ENCODE measurements at regions not wholly inside any gene's neighbourhood (a gene's known extent, or its start where the extent isn't known, plus 50 kb on each side); places are given as distances from the start of the nearest gene placed in this dataset.

GRCh38 chr6:132089173-132089572, 138.0 kb upstream of the CCN2 start:
- H3K27me3 ChIP-seq (ENCODE audit: insufficient read depth), result no peaks in the 10 kb centered on the region
- H3K4me2 ChIP-seq, result no peak overlapping the region
- no peak overlapping the region for H2AFZ ChIP-seq (ENCODE audit: low read depth)
- peaks cover 24% of the 10 kb centered on the region for H3F3A ChIP-seq (replicated peaks; ENCODE audit: insufficient read depth)
- no peak overlapping the region for H3K4me3 ChIP-seq (ENCODE audit: low read depth in 2 of 2, low read length in 1 of 2)
- no peak overlapping the region for H3K27ac ChIP-seq (ENCODE audit: low read depth in 2 of 2, low read length in 1 of 2)
- no peak overlapping the region for H3K9ac ChIP-seq
- no peak for DNase-seq
- H3K79me2 ChIP-seq (ENCODE audit: insufficient read depth), result no peaks in the 10 kb centered on the region
- 59% methylated on average over 2 of the region's 2 CpGs for WGBS (ENCODE audit: low lambda C conversion rate)
- ChIA-PET CTCF (no interaction called here), POLR2A (no interaction called here)
- TF ChIP-seq TAF1 (IDR thresholded peaks at IDR 0.05; ENCODE audit: borderline replicate concordance, low read depth, low read length), result no peak
- TF ChIP-seq NRF1 (IDR thresholded peaks at IDR 0.05; ENCODE audit: low read depth, low read length), result no peak
- TF ChIP-seq CHD2 (IDR thresholded peaks at IDR 0.05; ENCODE audit: low read length, partially characterized antibody), result no peak
- no peak for TF ChIP-seq RAD21 (IDR thresholded peaks at IDR 0.05; ENCODE audit: low read length)
- no peak for TF ChIP-seq USF2 (IDR thresholded peaks at IDR 0.05; ENCODE audit: borderline replicate concordance, low read depth, low read length)
- no peak for TF ChIP-seq FOXM1 (IDR thresholded peaks at IDR 0.05; ENCODE audit: low read depth)
- no peak for TF ChIP-seq RCOR1 (IDR thresholded peaks at IDR 0.05; ENCODE audit: low read length)
- TF ChIP-seq SIN3A (IDR thresholded peaks at IDR 0.05; ENCODE audit: borderline replicate concordance, low read depth, low read length), result no peak
- TF ChIP-seq ZBTB33 (IDR thresholded peaks at IDR 0.05; ENCODE audit: borderline replicate concordance, low read depth), result no peak
- TF ChIP-seq POLR2AphosphoS5 (IDR thresholded peaks at IDR 0.05; ENCODE audit: low read depth, low read length), result no peak
- no peak for TF ChIP-seq EZH2phosphoT487 (IDR thresholded peaks at IDR 0.05; ENCODE audit: borderline replicate concordance, low read depth)
- no peak for TF ChIP-seq NFIC (IDR thresholded peaks at IDR 0.05; ENCODE audit: borderline replicate concordance)
- TF ChIP-seq EP300 (IDR thresholded peaks at IDR 0.05; ENCODE audit: borderline replicate concordance in 1 of 2, low read depth in 1 of 2, low read length in 1 of 2), result no peak
- no peak for TF ChIP-seq FOXJ3 (CRISPR knock-in tag; IDR thresholded peaks at IDR 0.05)
- no peak for TF ChIP-seq TCF12 (IDR thresholded peaks at IDR 0.05)
- no peak for TF ChIP-seq TEAD4 (IDR thresholded peaks at IDR 0.05; ENCODE audit: borderline replicate concordance, insufficient read depth)
- no peak for TF ChIP-seq CTCF (IDR thresholded peaks at IDR 0.05)
- TF ChIP-seq MAX (IDR thresholded peaks at IDR 0.05; ENCODE audit: low read depth), result no peak
- TF ChIP-seq RXRA (IDR thresholded peaks at IDR 0.05; ENCODE audit: borderline replicate concordance, low read depth), result no peak
- no peaks in the 10 kb centered on the region for H3K9me3 ChIP-seq
- no peaks in the 10 kb centered on the region for H3K9me2 ChIP-seq
- H3K36me3 ChIP-seq (replicated peaks in 1 of 2; ENCODE audit: control insufficient read depth in 1 of 2, insufficient read depth in 2 of 2, low read length in 1 of 2), result no peaks in the 10 kb centered on the region
- peaks cover 0 to 32% of the 10 kb centered on the region in 2 experiments; a peak in 2 of 4 replicates for H3K4me1 ChIP-seq (ENCODE audit: control insufficient read depth in 1 of 2, insufficient read depth in 2 of 2, low read depth in 1 of 2, low read length in 1 of 2)
- no peaks in the 10 kb centered on the region for H4K20me1 ChIP-seq (ENCODE audit: insufficient read depth)

All from SK-N-SH (cell line).